ENCODE measurements at regions not wholly inside any gene's neighbourhood (a gene's known extent, or its start where the extent isn't known, plus 50 kb on each side); places are given as distances from the start of the nearest gene placed in this dataset.

DNA sequence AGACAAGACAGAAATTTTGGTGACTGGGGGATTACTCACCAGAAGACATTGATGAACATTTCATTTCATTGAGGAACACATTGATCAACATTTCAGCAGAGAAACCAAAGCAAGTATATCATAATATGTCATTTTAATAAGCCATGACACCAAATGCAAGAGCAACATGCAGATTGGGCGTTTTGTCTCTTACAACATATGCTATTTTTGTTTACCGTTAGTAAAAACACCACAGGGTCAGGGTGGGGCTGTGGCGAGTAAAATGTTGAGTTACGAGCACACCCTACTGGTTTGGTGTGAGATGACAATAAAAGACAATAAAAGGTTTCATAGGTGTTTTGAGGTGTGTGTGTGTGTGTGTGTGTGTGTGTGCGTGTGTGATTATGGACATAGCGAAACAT lies 294.5 kb downstream of the PDGFC start:
- Histone ChIP-seq H3K36me3 (no peaks in the 10 kb centered on the region), H3K4me1 (peaks cover 0 to 5% (median 0%) of the 10 kb centered on the region in 3 donors), H3K9me3 (no peaks in the 10 kb centered on the region), H3K4me3 (no peak overlapping the region), H3K27me3 (no peaks in the 10 kb centered on the region), H3K27ac (no peak overlapping the region)
- no peak for DNase-seq
- TF ChIP-seq POLR2A (IDR thresholded peaks at IDR 0.05): no peak
- TF ChIP-seq, protein P1, sequence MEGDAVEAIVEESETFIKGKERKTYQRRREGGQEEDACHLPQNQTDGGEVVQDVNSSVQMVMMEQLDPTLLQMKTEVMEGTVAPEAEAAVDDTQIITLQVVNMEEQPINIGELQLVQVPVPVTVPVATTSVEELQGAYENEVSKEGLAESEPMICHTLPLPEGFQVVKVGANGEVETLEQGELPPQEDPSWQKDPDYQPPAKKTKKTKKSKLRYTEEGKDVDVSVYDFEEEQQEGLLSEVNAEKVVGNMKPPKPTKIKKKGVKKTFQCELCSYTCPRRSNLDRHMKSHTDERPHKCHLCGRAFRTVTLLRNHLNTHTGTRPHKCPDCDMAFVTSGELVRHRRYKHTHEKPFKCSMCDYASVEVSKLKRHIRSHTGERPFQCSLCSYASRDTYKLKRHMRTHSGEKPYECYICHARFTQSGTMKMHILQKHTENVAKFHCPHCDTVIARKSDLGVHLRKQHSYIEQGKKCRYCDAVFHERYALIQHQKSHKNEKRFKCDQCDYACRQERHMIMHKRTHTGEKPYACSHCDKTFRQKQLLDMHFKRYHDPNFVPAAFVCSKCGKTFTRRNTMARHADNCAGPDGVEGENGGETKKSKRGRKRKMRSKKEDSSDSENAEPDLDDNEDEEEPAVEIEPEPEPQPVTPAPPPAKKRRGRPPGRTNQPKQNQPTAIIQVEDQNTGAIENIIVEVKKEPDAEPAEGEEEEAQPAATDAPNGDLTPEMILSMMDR (IDR thresholded peaks at IDR 0.05): peak in 2 of 6 experiments; percentile 16 to 42
- WGBS, 2 donors: 57 to 59% methylated on average over 6 of the region's 6 CpGs
- intact Hi-C loops (cut with DNase I): no loop called here

DNA sequence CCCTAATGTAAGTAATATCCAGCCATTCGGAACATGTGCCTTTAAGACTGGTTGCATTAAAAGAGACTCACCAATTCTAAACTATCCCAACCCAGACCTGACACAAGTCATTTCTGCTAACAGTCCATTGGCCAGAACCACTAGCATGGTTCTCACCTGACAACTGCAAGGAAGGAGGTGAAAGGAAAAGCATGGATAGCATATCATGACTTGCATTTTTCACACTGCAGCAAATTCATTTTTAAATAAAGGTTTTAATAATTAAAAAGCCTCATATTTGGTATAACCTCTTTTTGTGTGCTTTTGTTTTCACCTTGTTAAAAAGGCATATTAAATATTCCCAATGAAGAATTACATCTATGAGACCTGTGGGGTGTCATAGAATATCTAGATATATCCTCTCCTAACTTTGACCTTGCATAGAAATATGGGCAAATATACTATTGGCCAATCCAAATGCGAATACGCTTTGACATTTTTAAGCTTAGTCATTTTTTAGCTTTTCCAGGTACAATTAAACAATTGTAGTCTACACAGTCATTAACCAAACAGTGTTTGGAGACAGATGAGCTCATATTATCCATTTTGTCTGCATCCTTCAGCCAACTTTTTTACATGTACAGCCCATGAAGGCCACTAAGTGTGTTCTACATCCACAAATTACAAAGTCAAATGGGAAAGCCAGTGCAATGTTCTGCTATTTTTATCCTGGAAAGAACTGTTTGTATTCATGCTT lies 295.3 kb downstream of the PDGFC start:
- no peak for DNase-seq
- no peaks in the 10 kb centered on the region for H3K36me3 ChIP-seq
- H3K27me3 ChIP-seq: no peaks in the 10 kb centered on the region
- WGBS, 2 donors: 84 to 88% methylated on average over 3 of the region's 3 CpGs
- intact Hi-C loops (cut with DNase I): no loop called here
- no peak overlapping the region for H3K27ac ChIP-seq
- H3K4me1 ChIP-seq: peaks cover 0 to 5% (median 0%) of the 10 kb centered on the region in 3 donors
- H3K4me3 ChIP-seq: no peak overlapping the region
- TF ChIP-seq POLR2A (IDR thresholded peaks at IDR 0.05): no peak
- TF ChIP-seq, protein P1 (IDR thresholded peaks at IDR 0.05): no peak
- H3K9me3 ChIP-seq: no peaks in the 10 kb centered on the region

DNA sequence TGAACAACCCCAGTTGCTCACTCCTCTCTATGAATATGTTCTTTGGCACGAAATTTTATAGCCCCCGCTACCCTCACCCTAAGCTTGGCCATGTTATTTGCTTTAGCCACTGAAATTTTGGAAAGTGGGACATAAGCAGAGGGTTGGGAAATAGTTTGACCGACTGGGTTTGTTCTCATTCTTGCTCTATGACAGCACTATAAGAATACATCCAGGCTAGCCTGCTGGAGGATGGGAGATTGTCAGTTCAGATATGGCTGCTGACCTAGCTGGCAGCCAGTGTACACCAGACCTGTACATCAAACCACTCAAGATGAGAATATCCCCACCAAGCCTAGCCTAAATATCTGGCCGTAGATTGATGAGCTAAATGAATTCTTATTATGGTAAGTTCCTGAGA lies 298.1 kb downstream of the PDGFC start:
- intact Hi-C loops (cut with DNase I): no loop called here
- no peaks in the 10 kb centered on the region for H3K36me3 ChIP-seq
- H3K27ac ChIP-seq: no peak overlapping the region
- H3K4me1 ChIP-seq: peaks cover 0 to 5% (median 0%) of the 10 kb centered on the region in 3 donors
- TF ChIP-seq POLR2A (IDR thresholded peaks at IDR 0.05): no peak
- TF ChIP-seq, protein P1 (IDR thresholded peaks at IDR 0.05): no peak
- no peak for DNase-seq
- no peaks in the 10 kb centered on the region for H3K27me3 ChIP-seq
- H3K9me3 ChIP-seq: no peaks in the 10 kb centered on the region
- H3K4me3 ChIP-seq: no peak overlapping the region
- WGBS, 2 donors: 78 to 80% methylated on average over 4 of the region's 4 CpGs

DNA sequence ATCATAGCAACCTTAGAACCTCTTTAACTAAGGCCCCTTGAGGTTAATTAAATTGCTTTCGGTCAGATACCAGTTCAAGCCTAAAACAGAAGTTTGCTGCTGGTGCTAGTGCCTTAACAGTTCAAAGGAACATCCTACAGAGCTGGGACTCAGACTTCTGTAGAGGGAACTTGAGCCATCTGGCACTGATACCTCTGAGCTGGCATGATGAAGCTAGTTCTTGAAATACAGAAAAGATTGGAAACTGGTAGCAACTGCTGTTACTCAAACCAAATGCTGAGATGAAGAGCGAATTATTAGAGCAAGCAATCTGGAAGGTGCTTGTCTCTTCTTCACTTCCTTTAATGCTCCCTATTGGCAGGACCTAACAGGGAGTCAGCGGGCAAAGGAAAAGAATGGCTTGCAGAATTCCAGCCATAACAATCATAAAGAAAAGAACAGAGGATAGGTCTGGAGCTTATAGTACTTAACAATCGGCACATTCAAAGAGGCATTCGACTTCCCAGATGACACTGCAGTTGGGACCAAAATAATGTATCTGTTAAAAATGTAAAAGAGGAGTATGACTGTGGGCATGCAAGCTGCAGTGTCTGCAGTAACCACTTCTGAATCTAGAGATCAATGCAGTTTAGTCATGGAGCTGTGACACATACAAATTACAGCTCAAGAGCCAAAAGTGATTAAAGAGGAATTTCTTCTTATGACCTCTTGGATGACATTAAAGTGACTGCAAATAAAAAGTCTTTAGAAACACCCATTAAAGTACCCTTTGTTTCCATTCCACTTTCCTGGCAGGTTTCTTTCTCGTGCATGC lies 298.9 kb downstream of the PDGFC start:
- Histone ChIP-seq H3K27me3 (no peaks in the 10 kb centered on the region), H3K9me3 (no peaks in the 10 kb centered on the region), H3K4me1 (peaks cover 0 to 5% (median 0%) of the 10 kb centered on the region in 3 donors), H3K27ac (no peak overlapping the region), H3K36me3 (no peaks in the 10 kb centered on the region), H3K4me3 (no peak overlapping the region)
- no peak for DNase-seq
- no peak for TF ChIP-seq POLR2A (IDR thresholded peaks at IDR 0.05)
- TF ChIP-seq, protein P1 (IDR thresholded peaks at IDR 0.05): no peak
- 31 to 39% methylated on average over 6 of the region's 6 CpGs for WGBS, 2 donors
- intact Hi-C loops (cut with DNase I): no loop called here

DNA sequence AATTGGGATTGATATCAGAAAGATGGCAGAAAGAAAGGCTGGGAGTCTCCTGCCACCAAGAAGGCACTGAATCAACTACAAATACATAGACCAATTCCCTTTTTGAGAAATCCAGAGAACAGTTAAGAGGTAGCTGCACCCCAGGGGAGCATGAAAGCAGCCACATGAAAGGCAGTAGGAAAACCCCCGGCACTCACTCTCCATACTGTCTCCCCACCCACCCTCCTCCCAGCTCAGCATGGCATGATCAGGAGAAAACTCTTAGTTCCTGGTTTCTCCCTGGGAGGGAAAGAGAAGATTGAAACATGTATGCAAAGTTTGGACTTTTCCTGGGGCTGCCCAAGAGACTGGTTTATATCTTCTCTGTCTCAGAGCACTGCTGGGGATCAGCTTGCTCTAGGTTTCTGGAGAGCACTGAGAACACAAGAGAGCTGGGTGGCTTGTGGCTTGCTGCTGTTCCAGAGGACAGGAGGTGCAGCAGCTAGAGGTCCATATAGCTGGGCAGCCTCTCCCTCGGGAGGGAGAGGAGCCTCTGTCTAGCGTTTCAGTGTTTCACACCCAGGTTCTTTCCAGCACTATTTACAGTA lies 305.7 kb downstream of the PDGFC start:
- intact Hi-C loops (cut with DNase I): no loop called here
- H3K27ac ChIP-seq: no peak overlapping the region
- H3K27me3 ChIP-seq: no peaks in the 10 kb centered on the region
- WGBS, 2 donors: 76 to 94% methylated on average over 2 to 3 of the region's 3 CpGs
- DNase-seq: no peak
- TF ChIP-seq, protein P1 (IDR thresholded peaks at IDR 0.05): no peak
- no peak for TF ChIP-seq POLR2A (IDR thresholded peaks at IDR 0.05)
- no peaks in the 10 kb centered on the region for H3K36me3 ChIP-seq
- H3K4me1 ChIP-seq: no peaks in the 10 kb centered on the region
- no peaks in the 10 kb centered on the region for H3K9me3 ChIP-seq
- H3K4me3 ChIP-seq: no peak overlapping the region

All from esophagus squamous epithelium (tissue), 5 donors.